HS-27A (cell line): ENCODE measurements at regions not wholly inside any gene's neighbourhood (a gene's known extent, or its start where the extent isn't known, plus 50 kb on each side); places are given as distances from the start of the nearest gene placed in this dataset.
"Not testable (repeated sequence)": the region's sequence is repeated elsewhere in the genome, so short reads cannot be mapped to it uniquely, and the experiment has no call there.

ENCODE experiments used
- DNase-seq: peaks from one replicate; pipeline ENCODE4 v3.0.0-alpha.2; 2012; ENCODE audit warnings: low read depth, missing footprints

GRCh38 chr2:208608122-208608835 lies 201.7 kb downstream of the PTH2R start:
- no peak for DNase-seq

DNA sequence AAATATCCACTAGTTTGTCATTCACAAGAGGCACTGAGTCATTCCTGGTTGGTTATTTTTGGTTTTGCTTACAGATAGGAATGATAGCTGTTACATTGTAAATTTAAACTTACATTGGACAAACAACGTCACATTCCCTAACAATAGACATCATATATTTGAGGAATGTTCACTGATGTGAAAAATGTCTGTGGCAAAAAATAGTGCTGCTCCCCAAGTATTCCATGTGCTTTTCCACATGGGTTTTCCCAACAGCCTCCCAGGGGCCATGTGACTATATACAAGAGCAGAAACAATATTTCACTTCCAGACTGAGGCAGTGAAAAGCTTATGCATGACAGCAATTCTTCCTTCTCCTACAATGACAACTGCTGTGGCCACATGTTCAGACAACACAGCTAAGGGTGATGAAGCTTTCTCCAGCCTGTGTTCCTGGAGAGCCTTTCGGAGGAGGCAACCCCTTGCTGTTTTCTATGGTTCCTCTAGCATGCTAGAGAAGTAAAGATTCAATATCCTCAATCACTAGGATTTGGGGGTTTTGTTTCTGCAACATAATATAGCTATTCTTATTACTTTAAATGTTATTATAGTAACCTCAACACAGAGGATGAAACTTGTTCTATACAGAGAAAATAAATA lies 202.7 kb downstream of the PTH2R start:
- DNase-seq, result no peak

DNA sequence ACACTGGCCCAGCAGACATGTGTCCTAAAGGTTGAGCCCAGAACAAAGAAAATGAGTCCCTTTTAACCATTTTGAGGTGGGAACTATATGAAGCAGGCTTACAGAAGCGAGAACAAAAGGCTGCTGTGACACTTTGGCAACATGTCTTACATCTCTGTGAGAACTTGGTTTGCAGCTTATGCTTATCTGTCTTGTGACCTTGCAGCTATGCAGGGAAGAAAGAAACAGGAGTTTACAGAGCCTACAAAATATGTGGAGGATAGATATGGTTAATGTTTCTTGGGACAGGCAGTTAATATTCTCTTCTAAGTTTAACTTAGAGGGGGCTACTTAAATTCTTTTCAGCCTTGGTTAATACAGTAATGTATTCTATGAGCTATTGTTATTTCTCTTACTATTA lies 209.1 kb downstream of the PTH2R start:
- DNase-seq, result not testable (repeated sequence)

DNA sequence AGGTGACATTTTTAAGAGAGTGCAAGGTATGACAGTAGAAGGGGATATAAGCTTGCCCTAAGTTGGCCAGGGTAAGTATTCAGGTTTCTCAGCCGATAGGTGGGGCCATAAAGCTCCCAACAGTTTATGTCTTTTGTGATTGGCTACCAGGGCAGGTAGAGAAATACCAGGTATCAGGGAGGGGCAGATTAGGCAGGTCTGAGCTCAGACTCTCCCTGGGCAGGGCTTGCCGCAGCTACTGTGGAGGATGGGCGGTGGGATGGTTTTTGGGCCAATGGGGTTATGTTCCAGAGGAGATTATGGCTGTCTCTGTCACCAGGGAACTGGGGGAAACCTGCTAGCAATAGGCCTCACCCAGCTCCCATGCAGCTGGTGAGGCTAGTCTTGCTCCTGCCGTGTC lies 211.6 kb downstream of the PTH2R start:
- DNase-seq, result no peak

DNA sequence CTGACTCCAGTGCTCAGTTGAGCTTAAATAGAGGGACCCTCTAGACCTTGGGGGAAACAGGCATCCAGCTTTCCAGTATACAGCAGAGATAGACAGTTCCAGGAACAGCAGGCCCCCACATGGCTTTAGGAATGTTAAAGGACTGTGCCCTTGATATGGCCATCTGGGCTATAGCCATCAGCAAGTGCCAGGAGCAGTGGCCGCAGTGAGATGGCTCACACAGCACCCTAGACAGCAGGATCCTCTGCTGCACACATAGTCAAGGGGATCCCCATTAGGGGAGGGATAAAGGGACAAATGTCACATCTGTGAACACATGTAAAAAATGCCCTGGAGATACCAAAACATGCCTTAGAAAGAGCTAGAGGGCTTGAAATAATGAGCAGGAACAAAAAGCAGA lies 213.4 kb downstream of the PTH2R start:
- DNase-seq, result no peak

GRCh38 chr2:208620487-208620978 lies 213.9 kb downstream of the PTH2R start:
- no peak for DNase-seq

- no peak for DNase-seq
These were observed 220.7 kb downstream of the PTH2R start for GRCh38 chr2:208627110-208627884.

DNA sequence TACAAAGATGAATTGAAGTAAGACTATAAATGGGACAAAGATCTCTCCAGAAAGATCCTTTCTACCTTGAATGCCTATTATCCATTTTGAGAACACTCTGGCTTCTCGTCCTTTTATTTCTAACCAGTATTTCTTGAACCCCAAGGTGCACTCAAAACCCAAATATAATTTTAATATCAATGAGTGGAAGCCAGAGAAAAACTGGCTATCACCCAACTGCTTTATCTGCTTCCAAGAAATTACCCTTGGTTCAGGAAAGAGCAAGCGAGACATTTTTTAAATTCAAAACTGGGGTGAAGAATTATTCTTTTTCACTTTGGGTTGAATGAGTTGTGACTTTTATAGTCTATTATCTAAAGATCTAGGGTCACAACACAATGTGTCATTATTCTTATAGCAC lies 221.3 kb downstream of the PTH2R start:
- DNase-seq, result no peak

DNA sequence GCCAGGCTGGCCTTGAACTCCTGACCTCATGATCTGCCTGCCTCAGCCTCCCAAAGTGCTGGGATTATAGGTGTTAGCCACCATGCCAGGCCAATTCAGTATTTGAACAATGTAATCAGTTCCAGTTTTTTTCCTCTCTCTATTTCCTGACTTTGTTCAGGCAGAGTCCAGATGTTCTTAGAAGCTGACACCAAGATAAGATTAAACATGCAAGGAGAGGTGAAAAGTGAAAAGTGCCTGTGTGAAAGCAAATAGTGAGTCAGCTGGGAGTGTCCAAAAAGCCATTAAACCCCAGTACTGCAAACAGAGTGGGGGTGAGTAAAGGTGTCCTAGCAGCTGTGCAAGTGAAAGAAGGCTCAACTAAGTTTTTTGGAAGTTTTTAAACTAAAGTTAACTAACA lies 231.5 kb downstream of the PTH2R start:
- DNase-seq, result no peak

DNA sequence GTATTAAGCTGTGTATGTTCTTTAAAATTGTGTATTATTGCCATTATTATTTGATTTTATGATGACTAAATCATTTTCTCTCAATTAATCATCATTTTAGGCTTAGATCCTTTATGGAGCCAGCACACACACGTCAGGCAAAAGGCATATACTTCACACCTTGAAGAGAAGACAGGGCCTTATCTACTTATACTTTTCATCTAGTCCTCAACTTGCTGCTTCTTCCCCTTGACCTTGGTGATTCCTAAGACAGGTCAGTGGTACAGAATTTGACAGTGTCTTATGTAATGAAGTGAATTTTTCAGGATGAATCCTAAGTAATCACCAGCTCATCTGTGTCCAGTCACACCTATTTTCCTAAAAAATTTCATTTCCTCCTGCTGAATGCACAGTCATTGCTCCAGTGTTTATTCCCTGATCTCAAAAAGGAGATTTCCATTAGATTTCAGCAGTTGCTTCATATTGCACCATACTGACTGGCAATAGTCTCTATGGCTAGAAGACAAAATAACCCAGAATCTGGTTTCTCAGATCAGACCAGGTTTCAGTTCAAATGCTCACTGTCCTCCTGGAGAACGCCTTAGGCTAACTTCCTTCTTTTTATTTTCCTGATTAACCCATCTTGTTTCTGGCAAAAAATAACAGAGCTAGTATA lies 235.7 kb downstream of the PTH2R start:
- DNase-seq, result no peak

DNA sequence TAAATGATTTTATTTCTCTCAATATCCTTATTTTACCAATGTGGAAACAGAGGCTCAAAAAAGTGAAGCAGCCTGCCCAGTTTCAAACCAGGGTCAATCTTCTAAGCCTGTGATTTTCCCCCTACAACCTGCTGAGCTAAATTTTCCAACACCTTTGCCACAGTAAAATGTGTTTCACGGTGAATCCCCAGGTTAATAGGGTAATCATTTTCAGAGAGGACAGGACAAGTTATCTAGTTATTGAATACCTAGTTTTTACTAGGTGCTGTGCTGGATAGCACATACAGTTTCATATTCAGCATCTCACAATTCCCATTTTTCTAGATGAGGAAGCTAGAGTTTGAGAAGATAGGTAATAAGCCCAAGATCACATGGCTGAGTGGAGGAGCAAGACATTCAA lies 236.6 kb downstream of the PTH2R start:
- DNase-seq, result no peak

- no peak for DNase-seq
These were observed 238.6 kb downstream of the PTH2R start for GRCh38 chr2:208645226-208645625.

GRCh38 chr2:208648368-208648767 lies 241.8 kb downstream of the PTH2R start:
- DNase-seq, result no peak

GRCh38 chr2:208653383-208653782 lies 246.8 kb downstream of the PTH2R start:
- no peak for DNase-seq

DNA sequence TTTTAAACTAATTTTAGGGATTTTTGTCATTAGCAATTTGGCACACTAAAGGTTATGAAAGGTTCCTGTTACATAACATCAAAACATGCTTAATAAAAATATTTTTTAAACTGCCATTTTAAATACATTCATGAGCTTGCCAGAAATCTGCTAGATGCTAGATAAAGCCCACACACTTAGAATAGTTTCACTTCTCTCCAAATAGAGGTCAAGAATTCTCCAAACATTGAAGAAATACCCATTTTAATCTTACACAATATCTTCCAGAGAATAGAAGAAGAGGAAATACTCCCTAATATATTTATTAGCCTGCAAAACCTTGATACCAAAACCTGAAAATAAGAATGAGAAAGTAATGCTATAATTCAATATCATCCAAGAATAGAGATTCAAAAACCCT lies 247.5 kb downstream of the PTH2R start:
- DNase-seq, result no peak

DNA sequence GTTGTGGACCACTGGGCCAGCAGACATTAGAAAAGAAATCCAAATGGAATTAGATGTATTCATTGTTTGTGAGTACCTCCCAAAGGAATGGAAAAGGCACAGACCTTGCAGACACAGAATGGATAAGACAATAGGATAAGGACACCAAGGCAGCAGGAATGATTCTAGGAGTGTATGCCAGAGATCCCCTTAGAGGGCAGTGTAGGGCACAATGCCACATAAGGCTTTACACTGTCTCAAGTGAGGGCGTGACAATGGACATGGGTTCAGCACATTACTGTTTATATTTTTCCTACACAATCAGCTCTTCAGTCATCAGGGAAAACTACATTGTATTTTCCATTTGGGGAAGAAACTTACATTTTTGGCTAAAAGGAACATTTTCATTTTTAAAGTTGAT lies 250.9 kb downstream of the PTH2R start:
- no peak for DNase-seq

DNA sequence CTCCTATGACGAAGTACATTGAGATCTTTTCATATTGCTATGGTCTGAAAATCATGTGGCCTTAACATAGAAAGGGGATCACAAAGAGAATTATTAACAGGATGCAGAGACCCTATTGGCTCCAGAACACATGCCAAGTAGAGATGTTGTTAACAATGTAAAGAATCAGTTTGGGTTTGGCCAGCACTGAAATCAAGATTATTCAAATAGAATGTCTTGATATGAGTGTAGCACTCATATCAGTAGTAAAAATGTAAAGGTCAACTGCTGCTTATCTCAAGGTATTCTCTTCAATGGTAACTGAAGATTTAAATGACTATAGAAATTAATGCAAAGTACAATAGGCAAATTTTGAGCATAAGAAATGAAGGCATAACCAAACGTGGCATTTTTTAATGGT lies 262.8 kb downstream of the PTH2R start:
- DNase-seq, result no peak

- DNase-seq, result no peak
These were observed 264.7 kb downstream of the PTH2R start for GRCh38 chr2:208671284-208671683.

- DNase-seq, result no peak
These were observed 265.5 kb downstream of the PTH2R start for GRCh38 chr2:208671886-208672680.

DNA sequence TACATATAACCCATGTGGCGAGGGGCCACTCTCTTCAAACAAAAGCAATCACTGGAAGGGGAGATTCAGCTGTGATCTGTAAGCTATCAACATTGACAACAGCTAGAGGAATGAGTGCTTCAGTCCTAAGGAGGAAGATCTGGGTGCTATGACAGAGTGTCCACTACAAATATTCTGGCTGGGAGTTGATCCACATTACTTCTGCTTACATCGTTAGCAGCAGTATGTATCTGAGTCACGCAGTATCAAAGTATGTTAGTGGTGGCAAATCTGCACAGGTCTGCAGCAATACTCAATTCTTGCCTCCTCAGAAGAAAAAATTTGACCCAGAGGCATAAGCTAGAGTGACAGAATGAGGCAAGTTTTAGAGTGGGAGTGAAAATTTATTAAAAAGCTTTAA lies 267.0 kb downstream of the PTH2R start:
- no peak for DNase-seq

GRCh38 chr2:208674919-208675318 lies 268.3 kb downstream of the PTH2R start:
- DNase-seq, result no peak

GRCh38 chr2:208685929-208686328 lies 279.3 kb downstream of the PTH2R start:
- DNase-seq, result not testable (repeated sequence)
